HG03039 (cell line): ENCODE measurements at regions not wholly inside any gene's neighbourhood (a gene's known extent, or its start where the extent isn't known, plus 50 kb on each side); places are given as distances from the start of the nearest gene placed in this dataset.

Experiments
- ATAC-seq: cut with Tn5 transposase; IDR thresholded peaks from one replicate; pipeline ENCODE4 v1.9.1; 2021; ENCODE audit warnings: mild to moderate bottlenecking, moderate library complexity; ENCODE audit not compliant: unreplicated experiment

DNA sequence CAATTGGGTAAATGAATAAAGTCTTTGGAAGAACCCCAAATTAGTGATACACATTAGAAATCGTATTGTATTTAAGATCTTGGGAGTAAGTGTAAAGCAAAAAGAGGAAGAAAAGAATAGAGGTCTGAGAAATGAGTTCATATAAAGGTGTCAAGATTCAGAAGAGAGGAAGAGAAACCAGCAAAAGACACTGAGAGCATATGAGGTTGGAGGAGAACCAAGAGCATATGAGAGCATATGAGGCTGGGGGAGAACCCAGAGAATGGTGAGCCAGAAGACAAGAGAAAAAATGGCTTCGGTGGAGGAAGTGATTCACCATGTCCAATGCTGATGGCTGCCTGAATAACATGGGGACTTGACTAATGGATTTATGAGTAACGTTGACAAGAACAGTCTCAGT lies 620.1 kb upstream of the GCFC2 start:
- ATAC-seq, result no peak

DNA sequence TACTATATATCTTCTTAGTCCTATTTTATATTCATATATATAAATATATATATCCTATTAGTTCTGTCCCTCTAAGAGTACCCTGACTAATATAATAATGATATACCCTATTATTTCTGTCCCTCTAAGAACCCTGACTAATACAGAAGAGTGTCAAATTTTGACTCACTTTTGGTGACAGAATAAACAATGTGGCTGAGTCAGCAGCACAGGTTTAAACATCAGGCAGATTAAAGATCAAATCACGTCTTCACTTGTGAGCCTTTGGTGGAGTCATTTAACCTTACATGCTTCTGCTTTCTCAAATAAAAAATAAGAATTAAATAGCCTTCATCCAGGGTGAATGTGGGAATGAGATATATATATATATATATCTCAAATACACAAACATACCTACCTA lies 615.9 kb upstream of the GCFC2 start:
- no peak for ATAC-seq

DNA sequence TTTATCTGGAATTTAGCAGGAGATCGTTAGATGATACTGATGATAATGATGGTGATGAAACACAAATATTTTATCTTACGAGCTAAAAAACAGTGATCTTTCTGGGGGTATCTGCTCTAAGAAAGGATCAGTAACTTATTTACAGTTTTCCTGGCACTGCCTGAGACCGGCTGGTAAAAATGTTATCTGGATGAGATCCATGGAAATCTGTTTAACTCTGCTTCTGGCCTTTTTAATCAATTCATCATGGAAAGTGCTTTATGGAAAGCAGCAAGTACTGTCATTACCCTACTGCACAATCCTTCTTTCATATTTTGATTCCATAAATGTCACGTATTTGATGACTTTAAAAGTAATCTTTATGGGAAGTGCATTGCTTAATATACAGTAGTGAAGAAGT lies 612.7 kb upstream of the GCFC2 start:
- ATAC-seq, result no peak

DNA sequence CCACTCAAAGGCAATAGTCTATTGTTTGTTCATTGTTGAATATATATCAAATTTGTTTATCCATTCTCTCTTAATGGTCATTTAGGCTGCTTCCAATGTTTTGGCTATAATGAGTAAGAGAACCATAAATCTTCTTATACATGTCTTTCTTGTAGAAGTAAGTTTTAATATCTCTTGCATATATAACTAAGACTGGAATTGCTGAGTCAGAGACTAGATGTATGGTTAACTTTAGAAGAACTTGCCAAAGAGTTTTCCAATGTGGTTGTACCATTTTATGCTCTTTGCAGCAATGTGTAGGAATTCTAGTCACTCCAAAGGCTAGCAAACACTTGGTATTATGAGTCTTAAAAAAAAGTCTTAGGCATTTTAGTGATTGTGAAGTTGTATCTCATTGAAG lies 610.0 kb upstream of the GCFC2 start:
- ATAC-seq, result no peak

GRCh38 chr2:76318848-76319360 lies 608.2 kb upstream of the GCFC2 start:
- no peak for ATAC-seq

DNA sequence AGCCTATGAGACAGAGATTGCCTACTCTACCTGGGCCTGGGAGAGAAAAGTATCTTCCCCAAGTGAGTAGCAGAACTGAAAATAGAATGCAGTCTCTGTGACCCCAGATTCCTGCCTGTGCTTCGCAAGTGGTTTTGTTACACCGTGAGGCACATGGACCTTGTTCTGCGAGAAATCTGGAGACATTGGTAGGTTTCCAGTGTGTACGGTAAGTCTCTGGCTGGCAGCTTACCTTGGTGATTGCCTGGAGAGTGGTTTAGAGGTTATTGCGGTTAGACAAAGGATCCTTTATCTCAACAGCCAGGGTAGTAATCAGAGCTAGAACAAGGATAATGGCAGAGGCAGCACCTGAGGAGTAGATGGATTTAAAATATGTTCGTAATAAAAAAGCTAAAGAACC lies 606.0 kb upstream of the GCFC2 start:
- ATAC-seq, result no peak

- no peak for ATAC-seq
Measured at GRCh38 chr2:76314271-76315020, 603.7 kb upstream of the GCFC2 start.

- ATAC-seq, result no peak
Measured at GRCh38 chr2:76312236-76312635, 601.5 kb upstream of the GCFC2 start.

DNA sequence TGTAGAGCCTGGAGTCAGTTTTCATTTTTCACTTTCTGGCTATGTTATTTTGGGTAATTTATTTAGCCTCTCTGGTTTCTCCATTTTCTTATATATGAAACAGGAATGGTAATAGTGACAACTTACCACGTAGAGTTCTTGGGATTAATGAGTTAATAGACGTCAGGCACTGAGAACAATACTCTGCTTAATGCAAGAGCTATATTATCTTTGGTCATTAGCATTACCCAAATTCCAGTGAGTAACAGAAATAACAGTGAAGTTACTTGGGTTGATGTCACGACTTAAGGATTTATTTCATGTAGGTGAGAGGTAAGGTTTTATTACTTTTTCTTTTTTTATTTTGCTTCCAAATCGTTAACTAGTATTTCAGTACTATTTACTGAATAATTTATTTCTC lies 601.0 kb upstream of the GCFC2 start:
- no peak for ATAC-seq

- ATAC-seq, result no peak
Measured at GRCh38 chr2:76310894-76311633, 600.3 kb upstream of the GCFC2 start.

- no peak for ATAC-seq
Measured at GRCh38 chr2:76307495-76307894, 596.8 kb upstream of the GCFC2 start.

- ATAC-seq, result no peak
Measured at GRCh38 chr2:76298041-76298440, 587.3 kb upstream of the GCFC2 start.

DNA sequence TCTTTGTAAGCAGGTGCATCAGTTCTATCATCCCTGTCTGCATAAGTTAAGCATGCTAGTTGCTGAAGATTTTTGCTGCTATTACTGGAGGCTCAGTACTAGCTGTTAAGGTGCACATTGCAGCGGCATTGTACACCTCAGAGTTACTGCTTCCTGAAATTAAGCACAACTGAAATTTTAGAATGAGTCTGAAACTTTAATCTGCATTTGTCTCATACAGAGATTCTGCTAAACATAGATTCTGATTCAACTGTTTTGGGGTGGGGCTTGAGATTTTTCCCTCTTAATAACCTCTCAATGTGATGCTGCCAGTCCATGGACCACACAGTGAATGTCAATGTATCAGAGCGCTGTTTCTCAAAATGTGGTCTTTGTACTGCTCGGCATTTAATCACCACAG lies 585.7 kb upstream of the GCFC2 start:
- no peak for ATAC-seq

DNA sequence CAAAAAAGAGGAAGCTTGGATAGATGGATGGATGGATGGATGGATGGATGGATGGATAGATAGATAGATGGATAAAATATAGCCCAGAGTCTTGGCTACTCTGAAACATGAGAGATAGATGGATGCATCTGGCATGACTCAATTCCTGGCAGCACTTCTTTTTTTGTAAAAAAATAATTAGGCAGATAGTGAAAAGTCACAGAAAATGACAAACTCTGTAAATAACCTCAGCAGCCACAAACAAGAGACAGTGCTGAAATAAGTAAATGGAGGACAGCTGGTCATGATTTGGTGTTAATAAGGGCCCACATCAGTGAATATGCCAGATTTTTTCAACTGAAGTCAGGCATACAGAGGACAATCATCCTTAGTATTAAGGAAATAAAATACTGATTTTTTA lies 585.0 kb upstream of the GCFC2 start:
- no peak for ATAC-seq

- no peak for ATAC-seq
Measured at GRCh38 chr2:76288598-76288997, 577.9 kb upstream of the GCFC2 start.

- no peak for ATAC-seq
Measured at GRCh38 chr2:76288146-76288545, 577.4 kb upstream of the GCFC2 start.

GRCh38 chr2:76283350-76283749 lies 572.6 kb upstream of the GCFC2 start:
- no peak for ATAC-seq

- no peak for ATAC-seq
Measured at GRCh38 chr2:76281156-76281841, 570.6 kb upstream of the GCFC2 start.

DNA sequence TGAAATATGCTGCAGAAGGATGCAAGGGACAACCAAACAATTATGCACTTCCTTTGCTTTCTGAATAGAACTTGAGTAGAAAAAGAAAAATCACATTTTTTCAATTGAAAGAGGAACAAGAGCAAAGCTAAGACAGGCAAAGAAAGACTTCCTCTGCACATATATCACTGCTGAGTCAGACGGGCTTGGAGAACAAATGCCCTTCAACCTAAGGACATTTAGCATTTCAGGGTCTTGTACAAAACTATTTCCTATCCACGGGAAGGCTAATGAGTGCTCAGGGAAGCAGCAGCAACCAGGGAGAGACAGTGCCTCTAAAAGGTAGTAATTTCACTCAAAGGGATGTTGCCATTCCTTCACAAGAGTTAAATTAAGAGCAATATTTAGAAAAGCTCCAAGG lies 570.0 kb upstream of the GCFC2 start:
- ATAC-seq, result no peak

DNA sequence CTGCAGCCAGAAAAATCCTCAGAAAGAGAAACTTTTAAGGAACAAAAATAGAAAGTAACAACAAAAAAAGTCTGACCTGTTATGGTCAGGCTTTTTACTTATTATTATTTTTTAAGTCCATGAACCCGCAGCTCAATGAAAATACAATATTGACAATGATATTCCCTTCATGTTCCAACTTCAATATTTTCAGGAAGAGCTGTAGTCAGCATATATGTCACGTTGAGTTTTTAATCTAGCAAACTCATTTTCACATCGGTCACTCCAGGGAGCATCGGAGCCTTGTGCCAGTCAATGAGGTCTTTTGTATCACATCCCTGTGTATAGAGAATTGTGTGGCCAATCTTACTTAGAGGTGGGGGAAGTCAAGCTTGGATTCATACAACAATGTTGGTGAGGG lies 568.4 kb upstream of the GCFC2 start:
- ATAC-seq, result no peak

DNA sequence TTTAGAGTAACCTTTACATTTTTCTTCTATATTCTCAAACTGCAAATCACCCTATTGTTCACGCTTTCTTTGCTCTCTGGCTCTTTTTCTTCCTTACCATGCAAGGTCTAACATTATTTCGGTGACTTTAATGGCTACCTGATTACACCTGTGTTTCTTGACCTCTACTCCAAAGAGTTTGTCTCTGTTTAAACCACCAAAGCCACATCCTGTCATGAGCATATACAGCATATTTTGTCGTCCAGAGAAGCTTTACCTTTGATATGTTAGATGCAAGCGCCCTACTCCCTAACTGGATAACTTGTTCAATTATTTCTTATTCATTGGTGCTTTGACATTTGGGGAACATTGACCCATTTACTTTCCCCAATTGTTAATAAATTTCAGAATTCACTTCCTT lies 565.1 kb upstream of the GCFC2 start:
- no peak for ATAC-seq

DNA sequence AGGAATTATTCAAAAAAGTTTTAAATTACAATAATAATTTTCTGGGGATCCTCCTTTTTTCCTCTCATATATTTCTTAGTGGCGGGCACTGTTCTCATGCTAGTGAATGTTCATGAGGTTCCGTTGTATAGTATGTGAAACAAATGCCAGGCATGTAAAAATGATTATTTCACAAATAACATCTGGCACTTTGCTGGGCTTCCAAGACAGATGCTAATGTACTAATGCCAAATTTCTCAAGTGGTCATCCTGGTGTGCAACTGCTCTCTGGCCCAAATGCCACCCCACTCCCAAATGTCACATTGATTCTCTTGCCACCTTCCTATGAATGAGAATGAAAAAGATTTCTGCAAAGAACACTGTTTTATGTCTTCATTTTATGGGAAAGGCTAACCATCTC lies 564.0 kb upstream of the GCFC2 start:
- no peak for ATAC-seq
